KBM-7 (cell line): ENCODE measurements at regions not wholly inside any gene's neighbourhood (a gene's known extent, or its start where the extent isn't known, plus 50 kb on each side); places are given as distances from the start of the nearest gene placed in this dataset.

Experiments
- DNase-seq: peaks from one replicate; pipeline ENCODE4 v3.0.0-alpha.2; 2015
- in situ Hi-C: fragments of 300-500 bp; cut with MboI; formaldehyde crosslinking; loops from 2 replicates; pipeline ENCODE4 v1.14.3; 2020; ENCODE audit warnings: low sequenced_read_pairs, low pct_unique_long_range_greater_than_20kb, mixed read lengths

GRCh38 chr9:107064378-107064777 is 201.4 kb downstream of the ZNF462 start:
- no peak for DNase-seq
- in situ Hi-C loops = loop anchor here (25.0 kb wide), 1 partner anchor 98 kb away; no protein-coding TSS in a partner anchor

GRCh38 chr9:107065549-107065948 is 202.6 kb downstream of the ZNF462 start:
- in situ Hi-C loops = loop anchor here (25.0 kb wide), 1 partner anchor 97 kb away; no protein-coding TSS in a partner anchor
- no peak for DNase-seq

GRCh38 chr9:107067739-107068416 is 204.9 kb downstream of the ZNF462 start:
- in situ Hi-C loops = loop anchor here (25.0 kb wide), 1 partner anchor 94 kb away; no protein-coding TSS in a partner anchor

GRCh38 chr9:107068581-107068980 is 205.6 kb downstream of the ZNF462 start:
- DNase-seq = no peak
- in situ Hi-C loops = loop anchor here (25.0 kb wide), 1 partner anchor 94 kb away; no protein-coding TSS in a partner anchor

More at GRCh38 chr9:107067739-107068416, 204.9 kb downstream of the ZNF462 start:
- DNase-seq = no peak

- in situ Hi-C loops = loop anchor here (25.0 kb wide), 1 partner anchor 92 kb away; no protein-coding TSS in a partner anchor
- no peak for DNase-seq
Observed at GRCh38 chr9:107070586-107070985, 207.6 kb downstream of the ZNF462 start.

GRCh38 chr9:107078061-107078460 is 205.0 kb upstream of the RAD23B start:
- in situ Hi-C loops = no loop called here
- no peak for DNase-seq

DNA sequence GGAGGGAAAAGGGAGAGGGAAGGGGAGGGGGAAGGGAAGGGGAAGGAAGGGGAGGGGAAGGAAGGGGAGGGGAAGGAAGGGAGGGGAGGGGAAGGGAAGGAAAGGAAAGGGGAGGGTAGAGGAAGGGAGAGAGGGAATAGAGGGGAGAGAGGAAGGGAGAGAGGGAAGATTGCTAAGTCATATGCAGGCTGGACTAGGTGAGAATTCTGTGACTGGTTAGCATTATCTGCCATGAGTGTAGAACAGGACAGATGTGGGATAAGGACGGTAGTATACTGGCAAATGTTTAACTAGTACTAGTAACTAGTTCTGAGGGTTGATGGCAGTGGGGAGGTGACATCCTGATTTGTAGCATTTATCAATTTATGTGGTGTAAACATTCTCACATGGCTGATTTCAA is 203.5 kb upstream of the RAD23B start:
- in situ Hi-C loops = no loop called here
- no peak for DNase-seq

DNA sequence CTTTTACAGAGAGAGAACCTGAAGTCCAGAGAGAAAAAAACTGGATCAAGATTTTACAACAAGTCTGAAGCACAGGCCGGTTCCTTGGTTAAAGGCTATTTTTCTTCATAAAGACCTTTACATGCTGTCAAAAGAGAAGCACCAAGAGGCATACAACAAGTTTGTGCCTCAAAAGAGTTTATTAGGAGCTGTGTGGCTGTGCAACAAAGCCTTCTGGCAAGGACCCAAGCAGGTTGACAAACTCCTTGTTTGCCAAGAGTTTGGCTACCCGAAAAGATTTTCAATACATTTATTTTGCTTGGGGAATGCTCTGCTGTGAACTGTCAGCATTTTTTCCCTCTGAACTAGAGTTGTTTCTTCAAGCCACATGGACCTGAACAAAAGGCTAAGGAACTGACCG is 202.9 kb upstream of the RAD23B start:
- in situ Hi-C loops = no loop called here
- no peak for DNase-seq

GRCh38 chr9:107086460-107086859 is 196.6 kb upstream of the RAD23B start:
- in situ Hi-C loops = no loop called here
- no peak for DNase-seq

DNA sequence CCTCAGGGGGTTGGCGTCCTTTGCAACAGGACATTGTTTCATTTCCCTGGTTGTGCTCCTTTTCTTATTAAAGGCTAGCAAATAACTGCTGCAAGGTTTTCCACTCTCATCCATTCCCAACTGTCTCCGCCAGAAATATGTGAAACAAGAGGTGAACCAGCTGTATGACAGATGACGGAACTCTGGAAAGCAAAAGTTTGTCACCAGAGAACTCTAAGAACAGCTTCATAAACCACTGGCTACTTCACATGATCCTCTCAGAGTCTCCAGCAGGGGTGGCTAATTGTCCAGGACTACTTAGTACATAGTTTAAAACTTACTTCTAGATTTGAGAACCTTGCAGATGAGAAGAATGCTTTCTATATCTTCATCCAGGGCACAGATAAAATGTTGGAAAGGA is 195.9 kb upstream of the RAD23B start:
- DNase-seq = no peak
- in situ Hi-C loops = no loop called here

GRCh38 chr9:107090218-107090617 is 192.9 kb upstream of the RAD23B start:
- in situ Hi-C loops = no loop called here
- no peak for DNase-seq

DNA sequence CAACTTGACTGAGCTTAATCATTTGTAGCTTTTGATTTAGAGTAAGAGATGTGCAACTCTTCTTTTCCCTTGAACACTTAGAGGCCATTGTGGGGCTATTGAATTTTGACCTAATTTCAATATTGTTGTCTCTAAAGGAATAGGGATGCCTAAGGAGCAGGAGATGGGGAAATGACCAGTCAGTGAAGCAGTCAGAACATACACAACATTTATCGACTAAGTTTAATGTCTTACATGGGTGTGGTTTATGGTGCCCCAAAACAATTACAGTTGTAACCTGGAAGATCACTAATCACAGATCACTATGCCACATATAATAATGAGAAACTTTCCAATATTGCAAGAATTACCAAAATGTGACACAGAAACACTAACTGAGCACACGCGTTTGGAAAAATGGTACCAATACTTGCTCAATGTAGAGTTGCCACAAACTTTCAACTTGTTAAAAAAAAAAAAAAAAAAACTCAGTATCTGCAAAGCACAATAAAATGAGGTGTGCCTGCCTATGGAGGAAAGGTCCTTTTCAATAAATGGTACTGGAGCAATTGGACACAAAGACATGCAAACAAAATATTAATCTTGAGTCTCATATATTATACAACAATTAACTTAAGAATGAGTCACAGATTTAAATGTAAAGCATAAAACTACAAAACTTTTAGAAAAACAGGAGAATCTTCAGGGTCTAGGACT is 189.6 kb upstream of the RAD23B start:
- DNase-seq = no peak

DNA sequence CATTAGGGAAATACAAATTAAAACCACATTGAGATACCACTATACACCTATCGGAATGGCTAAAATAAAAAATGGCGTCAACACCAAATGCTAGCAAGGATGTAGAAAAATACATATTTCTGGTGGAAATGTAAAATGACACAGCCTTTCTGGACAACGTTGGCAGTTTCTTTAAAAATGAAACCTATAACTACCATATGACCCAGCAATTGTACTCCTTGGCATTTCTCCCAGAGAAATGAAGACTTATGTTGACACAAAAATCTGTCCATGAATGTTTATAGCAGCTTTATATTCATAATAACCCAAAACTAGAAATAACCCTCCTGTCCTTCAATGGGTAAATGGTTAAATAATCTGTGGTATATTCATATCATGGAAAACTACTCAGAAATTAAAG is 188.7 kb upstream of the RAD23B start:
- no peak for DNase-seq
- in situ Hi-C loops = no loop called here

More for the DNA sequence above, 189.6 kb upstream of the RAD23B start:
- in situ Hi-C loops = no loop called here

- DNase-seq = no peak
- in situ Hi-C loops = no loop called here
Observed at GRCh38 chr9:107100591-107100990, 182.5 kb upstream of the RAD23B start.

- DNase-seq = no peak
- in situ Hi-C loops = no loop called here
Observed at GRCh38 chr9:107102011-107102410, 181.1 kb upstream of the RAD23B start.

GRCh38 chr9:107103621-107104020 is 179.5 kb upstream of the RAD23B start:
- in situ Hi-C loops = no loop called here
- DNase-seq = no peak

- DNase-seq = no peak
- in situ Hi-C loops = no loop called here
Observed at GRCh38 chr9:107105784-107106183, 177.3 kb upstream of the RAD23B start.

DNA sequence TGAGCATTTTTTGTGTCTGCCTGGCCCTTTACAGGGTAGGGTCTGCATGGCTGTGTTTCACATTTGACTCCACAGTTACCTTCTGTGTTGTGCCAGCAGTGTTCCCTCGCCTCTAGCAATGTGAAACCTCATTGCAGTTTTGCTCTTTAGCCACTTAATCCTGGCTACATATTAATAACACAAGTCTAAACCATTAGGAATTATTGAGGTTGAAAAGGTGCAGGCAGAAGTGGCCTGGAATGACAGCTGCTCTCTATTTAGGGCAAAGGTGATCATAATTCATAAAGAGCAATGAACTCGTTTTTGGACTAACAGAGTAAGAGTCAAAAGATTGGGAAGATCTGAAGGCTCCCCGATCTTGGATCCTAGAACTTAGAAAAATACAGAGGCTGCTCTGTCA is 176.7 kb upstream of the RAD23B start:
- no peak for DNase-seq
- in situ Hi-C loops = no loop called here

GRCh38 chr9:107108342-107109130 is 174.5 kb upstream of the RAD23B start:
- in situ Hi-C loops = no loop called here
- DNase-seq = no peak

DNA sequence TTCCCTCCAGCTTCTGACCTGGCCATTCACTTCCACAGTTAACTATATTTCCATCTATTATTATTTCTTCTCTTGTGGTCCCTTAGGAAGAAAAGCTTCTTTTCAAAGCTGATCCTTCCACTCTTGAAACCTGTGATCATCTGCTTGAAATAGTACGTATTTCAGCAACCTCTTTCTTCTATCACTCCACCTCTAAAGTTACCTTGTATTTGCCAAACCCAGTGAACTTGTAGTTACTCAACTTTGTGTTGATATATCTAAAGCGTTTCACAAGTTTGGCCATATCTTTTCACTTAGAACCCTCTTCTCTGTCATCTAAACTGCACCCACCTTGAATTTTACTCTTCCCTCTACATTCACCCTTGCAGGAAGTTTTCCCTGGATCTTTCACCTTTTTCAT is 173.8 kb upstream of the RAD23B start:
- no peak for DNase-seq
- in situ Hi-C loops = no loop called here
